Muscle of back (tissue), 3 donors: ENCODE measurements at regions not wholly inside any gene's neighbourhood (a gene's known extent, or its start where the extent isn't known, plus 50 kb on each side); places are given as distances from the start of the nearest gene placed in this dataset.

Source experiments
- DNase-seq, 3 donors: peaks; one replicate each; pipeline versions ENCODE4 v3.0.0 to v3.0.0-alpha.2; 2013

DNA sequence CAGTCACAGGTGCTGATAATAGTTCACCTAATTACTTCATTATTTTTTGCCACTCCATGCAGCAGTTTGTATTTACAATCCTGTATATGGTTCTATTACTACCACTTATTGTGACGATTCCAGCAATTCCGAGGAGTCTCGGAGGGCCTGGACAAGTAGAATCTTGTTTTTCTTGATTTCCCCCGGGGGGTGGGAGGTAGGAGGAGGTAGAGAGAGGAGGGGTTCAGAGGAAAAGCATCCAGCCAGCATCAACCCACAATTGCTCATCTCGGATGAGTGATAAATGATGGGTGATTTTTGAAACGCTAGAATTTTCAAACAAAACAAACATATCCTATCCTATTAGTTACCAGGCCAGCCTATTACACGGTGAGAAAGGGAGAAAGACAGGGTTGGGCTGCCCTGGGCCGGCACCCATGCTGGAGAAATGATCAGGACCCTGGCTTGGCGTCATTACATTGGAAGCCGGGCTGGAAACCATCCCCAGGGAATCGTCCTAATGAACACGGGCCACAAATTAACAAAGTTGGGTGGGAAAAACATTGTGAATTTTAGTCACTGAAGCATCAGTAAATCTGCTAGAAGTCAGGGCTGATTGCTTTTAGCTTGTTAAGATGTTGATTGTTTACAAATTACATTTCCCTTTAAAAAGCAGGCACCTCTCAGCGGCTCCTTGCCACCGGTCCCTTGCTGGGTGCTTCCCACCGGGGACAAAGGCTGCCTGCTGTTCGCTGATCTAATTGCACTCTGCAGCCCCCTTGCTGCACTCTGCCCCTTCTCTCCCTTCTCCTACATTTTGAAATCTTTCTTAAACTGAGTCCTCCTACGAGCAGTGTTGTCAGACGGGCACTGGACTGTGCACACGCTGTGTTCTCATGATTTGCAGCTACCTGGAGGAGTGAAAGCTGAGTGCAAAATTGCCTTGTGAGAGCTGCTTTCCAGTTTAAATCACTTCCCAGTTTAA, 95.5 kb downstream of the FAM204A start:
- no peak for DNase-seq

DNA sequence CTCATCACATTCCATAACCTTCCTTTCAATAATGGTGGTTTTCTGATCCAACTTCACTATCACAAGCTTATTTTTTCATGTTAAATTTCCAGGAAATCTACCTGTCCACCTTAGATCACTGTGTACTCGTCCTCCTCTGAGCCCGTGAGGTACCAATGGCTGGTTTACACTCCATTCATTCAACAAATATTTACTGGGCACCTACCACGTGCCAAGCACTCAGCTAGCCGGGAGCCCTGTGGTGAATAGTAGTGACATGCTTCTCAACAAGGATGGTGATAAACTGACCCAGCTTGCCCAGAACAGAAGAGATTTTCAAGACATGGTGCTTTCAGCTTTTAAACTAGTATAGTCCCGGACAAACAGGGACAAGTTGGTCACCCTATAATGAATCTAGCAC, 98.2 kb downstream of the FAM204A start:
- no peak for DNase-seq

DNA sequence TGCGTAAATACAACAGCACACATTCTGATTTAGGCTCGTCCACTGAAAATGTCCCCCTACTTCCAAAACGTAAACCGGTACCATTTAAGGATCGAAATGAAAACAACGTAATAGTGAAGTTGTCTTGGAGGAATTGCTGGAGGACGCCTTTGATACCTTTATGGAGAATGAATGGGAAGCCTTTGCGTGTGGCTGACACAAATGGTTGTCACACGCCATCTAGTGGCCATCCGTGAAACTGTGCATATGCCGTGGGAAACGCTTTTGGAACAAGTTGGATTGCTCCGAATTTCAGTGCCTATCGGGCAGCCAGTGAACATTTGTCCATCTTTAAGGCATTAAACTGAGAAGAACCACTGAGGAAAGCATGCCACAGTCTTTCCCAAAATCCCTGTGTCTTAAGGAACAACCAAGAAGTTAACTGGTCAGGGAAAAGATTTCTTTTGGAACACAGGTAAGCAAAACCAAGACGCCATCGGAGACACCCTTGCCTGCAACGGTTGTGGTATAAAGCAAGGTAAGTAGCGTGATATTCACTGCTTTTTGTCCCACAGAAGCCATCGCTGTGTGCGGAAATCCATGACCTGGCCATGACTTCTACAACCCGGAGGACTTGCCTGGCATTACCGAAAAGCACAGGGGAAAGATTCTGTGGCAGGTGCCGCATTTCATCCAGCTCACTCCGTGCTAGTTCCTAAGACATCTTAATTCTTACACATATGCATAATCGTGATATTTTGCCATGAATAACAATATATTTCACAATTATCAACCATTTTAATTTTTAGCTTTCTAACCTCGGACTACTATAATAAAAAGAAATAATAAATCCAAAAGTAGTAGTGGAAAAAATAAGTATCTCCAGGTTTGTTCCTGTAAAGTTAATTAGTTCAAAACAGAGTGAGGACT, 100.6 kb downstream of the FAM204A start:
- DNase-seq: peak; percentile 84 to 92 (median 89)

DNA sequence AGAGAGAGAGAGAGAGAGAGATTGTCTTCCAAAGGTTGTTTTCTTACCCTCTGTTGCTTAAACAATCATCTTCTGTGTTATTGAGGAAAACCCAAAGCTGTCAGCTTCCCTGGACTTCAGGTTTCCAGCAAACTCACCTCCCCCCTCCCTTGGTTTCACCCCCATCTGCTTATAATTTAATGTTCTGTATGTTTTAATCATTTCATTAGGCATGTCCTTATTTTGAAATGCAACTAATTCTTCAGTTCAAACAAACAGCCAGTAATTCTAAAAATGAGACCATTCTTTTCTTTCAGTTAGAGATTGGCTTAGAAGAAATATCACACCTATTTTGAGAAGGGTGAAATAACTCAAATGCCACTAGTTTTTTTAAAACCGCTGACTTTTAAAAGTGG, 102.9 kb downstream of the FAM204A start:
- DNase-seq: no peak

DNA sequence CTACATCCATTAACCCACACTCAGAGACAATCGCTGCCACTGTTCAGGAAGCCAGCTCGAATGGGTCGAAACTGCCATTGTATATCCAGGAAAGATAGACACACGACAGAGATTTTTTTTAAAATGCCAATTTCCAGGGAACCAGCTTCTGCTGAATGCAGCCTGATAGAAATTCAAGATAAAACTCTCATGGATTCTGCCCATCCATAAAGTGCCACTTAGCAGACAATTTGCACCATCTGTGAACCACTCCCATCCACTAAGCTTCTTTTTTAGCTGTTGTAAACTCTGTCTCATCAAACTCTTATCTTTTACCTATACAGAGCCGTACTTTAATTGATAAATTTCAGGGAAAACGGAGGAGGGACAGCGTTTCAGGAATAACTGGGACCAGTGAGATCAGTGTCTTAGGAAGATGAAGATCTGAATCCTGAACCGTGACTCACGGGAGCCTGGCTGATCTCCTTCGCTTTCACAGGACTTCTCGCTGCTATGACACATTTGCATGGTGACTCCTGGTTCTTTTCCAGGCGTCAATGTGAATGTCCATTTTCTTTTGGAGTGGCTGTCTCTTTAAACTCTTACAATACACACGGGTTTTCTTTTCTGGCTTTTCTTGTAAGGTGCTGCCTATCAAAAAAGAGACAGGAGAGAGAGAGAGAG, 103.4 kb downstream of the FAM204A start:
- no peak for DNase-seq

DNA sequence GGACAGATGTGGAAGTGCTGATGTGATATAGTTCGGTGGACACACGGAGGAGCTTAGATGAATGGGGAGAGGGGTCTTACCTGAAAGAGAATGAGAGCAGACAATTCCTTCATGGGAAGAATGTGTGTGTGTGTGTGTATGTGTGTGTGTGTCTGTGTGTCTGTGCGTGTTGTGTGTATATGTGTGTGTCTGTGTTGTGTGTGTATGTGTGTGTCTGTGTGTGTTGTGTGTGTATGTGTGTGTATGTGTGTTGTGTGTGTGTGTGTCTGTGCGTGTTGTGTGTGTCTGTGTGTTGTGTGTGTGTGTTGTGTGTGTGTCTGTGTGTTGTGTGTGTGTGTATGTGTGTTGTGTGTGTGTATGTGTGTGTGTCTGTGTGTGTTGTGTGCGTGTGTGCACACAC, 104.2 kb downstream of the FAM204A start:
- DNase-seq: no peak

DNA sequence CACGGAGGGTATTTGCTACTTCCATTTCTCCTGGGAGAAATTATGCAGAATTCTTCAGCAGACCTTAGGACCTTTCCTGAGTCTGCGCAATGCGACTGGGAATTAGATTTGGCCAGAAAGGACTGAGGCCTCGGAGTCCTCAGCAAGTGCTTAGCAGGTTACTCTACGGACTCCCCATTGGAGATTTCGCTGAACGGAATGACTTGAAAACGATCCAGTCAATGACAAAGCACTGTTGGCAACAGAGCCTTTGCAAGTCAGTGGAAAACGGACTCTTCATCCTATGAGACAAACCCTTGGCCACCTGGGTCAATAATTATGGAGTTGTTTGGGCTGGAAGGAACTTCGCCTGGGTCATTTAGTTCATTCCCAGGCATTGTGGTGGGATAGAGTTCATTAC, 107.4 kb downstream of the FAM204A start:
- DNase-seq: peak; percentile 71 to 94 (median 88)

DNA sequence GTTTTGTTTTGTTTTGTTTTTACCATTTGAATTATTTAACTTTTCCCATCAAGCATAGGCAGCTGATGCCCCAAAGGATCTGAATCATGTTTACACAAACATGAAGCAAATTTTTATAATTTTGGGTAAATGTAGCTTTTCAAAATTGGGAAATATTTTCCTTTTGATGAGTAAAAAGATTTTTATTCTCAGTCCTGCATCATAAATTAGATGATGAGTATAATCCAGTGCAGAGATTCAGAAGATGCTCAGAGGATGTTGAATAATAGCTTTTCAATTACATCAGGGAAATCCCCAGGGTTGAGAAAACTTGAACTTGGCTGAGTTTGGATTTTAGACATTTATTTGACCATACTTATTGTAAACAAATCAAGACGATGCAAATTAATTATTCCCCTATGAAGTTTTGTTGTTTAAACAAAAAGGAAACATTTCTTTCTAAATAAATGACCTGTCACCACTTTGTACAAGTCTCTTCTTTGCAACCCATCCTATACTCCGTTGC, 121.7 kb downstream of the FAM204A start:
- peak in 2 of 3 donors; percentile 40 to 78 for DNase-seq

DNA sequence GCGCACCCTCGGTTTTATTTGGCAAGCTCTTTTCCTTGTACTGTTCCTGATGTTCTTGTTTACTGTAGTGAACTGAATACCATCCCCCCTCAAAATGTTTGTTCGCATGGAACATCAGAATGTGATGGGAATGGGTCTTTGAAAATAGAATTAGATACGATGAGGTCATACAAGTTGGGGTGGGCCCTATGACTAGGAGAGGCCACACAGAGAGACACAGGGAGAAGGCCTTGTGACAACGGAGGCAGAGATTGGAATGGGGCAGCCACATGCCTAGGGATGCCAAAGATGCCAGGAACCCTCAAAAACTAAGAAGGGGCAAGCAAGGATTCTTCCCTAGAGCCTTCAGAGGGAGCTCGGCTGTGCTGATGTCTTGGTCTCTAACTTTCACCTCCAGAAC, 123.6 kb downstream of the FAM204A start:
- DNase-seq: no peak

DNA sequence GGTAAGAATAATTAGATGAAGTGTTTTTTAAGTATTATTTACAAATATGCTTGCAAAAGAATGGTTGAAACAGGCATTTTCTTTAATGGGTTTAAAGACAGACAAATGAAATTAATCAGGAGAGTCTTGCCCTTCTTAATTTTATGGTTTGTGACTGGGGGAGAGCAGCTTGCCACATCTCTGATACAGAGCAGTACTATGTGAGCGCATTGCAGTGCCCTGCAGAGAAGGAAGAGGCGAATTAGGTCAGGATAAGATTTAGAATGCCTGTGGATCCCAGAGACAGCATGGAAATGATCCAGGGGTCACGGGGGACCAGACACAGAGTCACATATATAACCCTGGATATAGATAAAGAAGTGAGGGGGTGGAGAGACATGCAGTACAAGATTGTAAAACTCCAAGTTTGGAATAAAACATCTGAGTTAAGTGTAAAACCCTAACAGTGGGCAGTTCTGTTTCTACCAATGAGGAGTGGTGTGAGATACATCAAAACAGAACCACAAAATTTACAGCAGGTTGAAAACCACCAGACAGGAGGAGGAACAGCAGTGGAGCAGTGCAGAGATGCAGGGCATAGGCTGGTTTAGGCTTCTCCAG, 125.5 kb downstream of the FAM204A start:
- no peak for DNase-seq

DNA sequence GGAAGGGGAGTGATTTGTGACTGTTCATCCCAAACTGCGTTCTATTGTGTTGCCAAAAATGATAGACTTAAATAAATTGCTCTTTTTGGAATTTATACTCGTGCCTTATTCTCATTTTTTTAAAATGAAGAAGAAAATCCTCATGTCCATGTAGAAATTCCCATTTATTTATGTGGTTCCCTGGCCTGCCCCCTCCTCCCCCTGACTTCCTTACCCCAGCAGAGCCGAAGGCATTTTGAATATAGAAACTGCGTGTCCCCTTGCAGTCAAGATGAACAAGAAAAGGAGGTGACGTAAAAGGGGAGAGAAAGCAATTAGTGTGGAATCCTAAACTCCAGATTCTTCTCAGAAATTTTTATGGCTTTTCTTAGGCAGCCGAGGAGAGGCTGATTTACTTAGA, 126.1 kb downstream of the FAM204A start:
- DNase-seq: peak in 1 of 3 donors; percentile 47

DNA sequence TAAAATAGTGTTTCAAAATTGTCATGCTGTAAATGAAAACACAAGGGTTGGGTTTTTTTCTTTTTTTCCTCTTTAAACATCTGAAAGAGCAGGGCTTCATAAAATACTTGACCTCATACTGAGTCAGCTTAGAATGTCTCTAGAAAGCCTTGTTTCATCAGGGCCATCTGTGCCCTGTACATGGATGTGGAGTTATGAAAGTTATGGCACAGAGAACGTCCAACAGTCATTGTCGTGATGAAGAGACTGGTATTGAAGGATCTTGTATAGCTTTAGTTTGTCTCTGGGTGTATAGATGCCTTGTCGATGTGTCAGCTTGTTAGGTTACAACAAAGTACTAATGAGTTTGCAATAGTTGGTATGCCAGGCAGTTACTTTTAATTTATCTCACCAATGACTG, 127.3 kb downstream of the FAM204A start:
- DNase-seq: no peak

DNA sequence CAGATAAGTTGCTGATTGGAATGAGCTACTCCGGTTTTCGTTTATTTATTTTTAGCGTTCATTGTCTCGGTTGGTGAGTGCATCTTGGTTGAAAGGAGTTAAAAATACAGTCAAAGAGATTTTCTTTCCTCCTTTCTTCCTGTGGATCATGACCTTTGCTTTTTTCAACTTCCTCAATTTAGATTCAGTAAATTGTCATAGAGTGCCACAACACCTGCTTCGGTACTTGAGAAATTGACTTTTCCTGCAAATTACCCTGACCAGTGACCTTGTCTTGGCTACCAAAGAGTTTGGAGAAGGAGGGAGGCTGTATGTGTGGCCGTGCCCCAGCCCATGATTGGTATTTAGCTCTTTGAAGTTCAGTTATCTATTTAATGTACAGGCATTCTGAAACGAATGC, 128.7 kb downstream of the FAM204A start:
- DNase-seq: no peak

DNA sequence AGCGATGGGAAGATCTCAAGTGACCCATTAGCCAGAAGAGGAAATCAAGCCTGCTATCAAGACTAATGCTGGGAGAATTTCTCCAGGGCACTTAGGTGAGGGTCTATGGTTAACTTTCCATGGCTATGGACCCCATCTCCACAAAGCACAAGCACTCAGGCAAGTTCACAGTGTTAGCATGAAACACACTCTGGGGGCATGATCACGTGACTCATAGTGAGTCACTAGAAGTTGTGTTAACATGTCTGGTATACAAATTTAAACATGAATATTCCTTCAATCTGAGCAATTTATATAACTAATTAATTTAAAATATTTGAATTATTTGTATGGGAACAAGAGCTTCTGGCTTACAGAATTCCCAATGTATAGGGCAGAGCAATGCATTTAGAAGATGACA, 131.8 kb downstream of the FAM204A start:
- DNase-seq: no peak

DNA sequence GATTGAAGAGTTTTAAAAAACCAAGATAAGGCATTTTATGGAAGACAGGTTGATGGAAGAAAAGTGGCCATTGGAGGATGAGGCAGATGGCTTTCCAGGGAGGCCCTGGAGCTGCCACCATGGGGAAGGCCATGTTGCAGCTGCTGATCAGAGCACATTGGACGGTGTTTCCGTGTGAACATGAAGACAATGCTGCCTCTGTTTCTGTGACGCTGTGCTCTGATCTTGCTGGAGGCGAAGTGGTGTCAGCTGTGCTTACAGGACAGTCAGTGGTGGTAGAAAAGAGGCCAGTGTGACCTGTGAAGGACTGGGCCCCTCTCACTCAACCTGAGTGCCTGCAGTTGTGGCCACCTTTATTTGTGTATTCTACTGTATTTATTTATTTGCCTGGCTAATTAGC, 132.9 kb downstream of the FAM204A start:
- no peak for DNase-seq

DNA sequence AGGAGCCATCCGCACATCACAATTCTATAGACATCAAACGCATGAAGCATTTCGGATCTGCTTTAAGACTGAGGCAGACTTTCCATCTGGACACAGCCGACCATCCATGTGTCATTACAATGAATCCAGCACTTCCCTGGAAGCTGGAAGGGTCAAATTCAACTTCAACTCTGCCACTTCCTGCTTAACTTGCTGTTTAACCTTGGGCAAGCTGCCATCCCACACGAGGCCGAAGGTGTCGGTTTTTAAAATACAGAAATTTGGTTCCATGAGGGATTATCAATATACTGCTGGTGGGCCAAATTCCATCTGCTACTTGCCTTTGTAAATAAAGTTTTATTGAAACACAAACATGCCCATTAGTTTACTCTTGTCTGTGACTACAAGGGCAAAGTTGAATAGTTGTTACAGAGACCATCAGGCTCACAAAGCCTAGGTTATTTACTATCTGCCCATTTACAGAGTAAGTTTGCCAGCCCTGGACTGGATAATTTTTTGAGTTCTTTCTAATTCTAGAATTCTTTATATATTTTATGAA, 134.6 kb downstream of the FAM204A start:
- no peak for DNase-seq

DNA sequence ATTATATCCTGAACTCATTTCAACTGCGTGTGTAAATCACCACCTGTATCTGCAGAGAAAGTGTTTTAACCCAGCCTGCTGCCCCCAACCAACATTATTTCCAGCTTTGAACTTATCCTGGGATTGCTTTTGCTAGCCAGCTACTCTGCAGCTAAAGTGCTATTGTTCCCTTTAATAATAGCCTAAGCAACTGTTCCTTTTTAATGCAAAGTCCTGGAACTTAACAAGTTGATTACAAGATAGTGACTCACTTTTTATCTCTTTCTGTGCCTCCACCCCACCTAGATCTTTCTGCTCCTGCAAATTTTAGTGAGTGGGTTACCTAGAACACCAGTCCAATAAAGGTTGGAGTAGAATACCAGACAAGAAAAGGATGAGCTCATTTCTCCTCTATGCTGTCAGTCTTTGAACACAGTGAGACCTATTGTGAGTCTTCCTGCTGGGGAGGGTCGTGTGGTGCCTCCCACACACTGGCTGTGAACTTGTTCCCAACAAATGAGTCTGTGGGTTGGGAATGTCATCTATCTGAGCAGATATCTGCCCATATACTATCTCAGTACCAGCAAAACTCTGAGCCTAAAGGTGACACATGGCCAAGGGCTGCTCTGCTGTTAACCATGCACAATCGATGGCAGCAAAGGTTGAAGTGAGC, 137.7 kb downstream of the FAM204A start:
- no peak for DNase-seq

DNA sequence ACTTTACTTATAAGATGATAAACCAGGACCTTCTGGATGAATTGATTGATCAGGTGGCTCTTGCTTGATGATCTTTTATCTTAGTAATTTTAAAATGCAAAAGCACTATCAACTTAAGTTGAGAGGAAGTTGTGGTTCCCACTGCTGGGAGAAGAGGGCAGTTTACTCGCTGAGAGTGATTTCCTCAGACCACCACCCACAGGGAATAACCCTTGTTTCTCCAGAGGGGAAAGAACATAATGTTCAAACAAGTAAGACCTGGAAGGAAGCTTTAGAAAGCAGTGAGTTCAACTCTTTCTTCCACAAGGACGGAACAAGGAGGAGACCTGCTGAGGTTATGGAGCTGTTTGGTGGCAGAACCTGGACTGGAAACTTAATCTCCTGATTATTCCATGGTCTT, 138.7 kb downstream of the FAM204A start:
- no peak for DNase-seq

DNA sequence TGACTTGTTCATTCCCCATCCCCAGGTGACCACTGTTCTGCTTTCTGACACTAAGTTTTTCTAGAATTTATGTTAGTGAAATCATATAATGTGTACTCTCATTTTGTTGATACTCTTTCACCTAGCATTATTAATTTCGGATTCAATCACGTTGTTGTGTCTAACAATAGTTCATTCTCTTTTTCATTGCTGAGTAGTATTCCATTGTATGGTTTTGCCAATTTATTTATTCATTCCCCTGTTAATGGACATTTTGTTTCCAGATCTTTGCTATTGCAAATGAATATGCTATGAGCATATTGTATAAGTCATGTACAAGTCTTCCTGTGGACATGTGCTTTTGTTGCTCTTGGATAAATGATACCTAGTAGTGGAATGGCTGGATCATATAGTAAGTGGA, 146.4 kb downstream of the FAM204A start:
- no peak for DNase-seq

DNA sequence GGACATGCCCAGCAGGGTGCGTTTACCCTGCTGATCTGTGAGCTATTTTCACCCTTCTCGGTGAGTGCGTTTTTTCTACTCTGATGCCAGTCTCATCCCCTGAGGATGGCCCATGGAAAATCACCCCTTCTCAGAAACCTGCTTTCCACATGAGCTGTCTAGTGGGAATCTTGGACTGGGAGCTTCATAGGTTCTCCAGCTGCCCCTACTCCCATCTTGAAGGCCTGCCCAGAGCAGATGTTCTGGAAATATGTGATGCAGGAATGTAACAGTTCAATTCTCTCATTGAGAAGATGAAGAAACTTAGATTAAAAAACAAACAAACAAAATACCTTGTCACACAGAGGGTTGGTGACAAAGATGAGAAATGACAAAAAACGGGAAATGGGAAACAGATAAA, 146.9 kb upstream of the RAB11FIP2 start:
- DNase-seq: peak in 1 of 3 donors; percentile 29

DNA sequence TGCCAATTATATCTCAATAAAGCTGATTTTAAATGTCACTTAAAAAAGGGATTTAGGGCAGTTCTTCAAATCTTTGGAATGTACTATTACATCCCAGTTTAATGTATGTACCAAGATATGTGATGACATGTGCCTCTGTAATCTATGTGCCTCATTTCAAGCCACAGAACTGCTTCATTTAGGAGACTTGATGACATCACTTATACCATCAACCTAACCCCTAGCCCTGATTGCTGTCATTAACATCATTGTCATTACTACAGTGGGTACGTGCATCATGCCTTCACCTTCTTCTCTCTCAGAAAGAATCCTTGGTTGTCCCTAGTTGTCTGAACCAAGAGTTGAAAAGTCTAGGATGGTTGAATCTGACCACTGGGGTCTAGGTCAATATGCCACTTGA, 134.3 kb upstream of the RAB11FIP2 start:
- no peak for DNase-seq
